Neural progenitor cell (in vitro differentiated cells): ENCODE measurements at regions not wholly inside any gene's neighbourhood (a gene's known extent, or its start where the extent isn't known, plus 50 kb on each side); places are given as distances from the start of the nearest gene placed in this dataset.
A peak's percentile ranks its signal among the peaks of the same experiment; 100 is the strongest.

Experiments used
- DNase-seq: peaks from one replicate; pipeline ENCODE4 v3.0.0-alpha.2; 2016; ENCODE audit warnings: low spot score
- H2AFZ ChIP-seq: fragments of 200-600 bp; sonication (generic); replicated peaks from 2 replicates; pipeline ENCODE4 v1.6.1; 2016; ENCODE audit warnings: antibody characterized with exemption
- H3F3A ChIP-seq: fragments of 200-600 bp; sonication (generic); 2 replicates; pipeline ENCODE4 v1.6.1; 2016; ENCODE audit warnings: antibody characterized with exemption, low read depth
- H3K27ac ChIP-seq: fragments of 200-600 bp; sonication (generic); 2 replicates; pipeline ENCODE4 v1.5.1; 2016; ENCODE audit warnings: mild to moderate bottlenecking
- H3K27me3 ChIP-seq: fragments of 200-600 bp; sonication (generic); 2 replicates; pipeline ENCODE4 v1.6.1; 2016; ENCODE audit warnings: mild to moderate bottlenecking, moderate library complexity
- H3K36me3 ChIP-seq: fragments of 200-600 bp; sonication (generic); 2 replicates; pipeline ENCODE4 v1.5.1; 2016
- H3K4me1 ChIP-seq: fragments of 200-600 bp; sonication (generic); 2 replicates; pipeline ENCODE4 v1.6.1; 2016; ENCODE audit warnings: mixed run types
- H3K4me2 ChIP-seq: fragments of 200-600 bp; sonication (generic); 2 replicates; pipeline ENCODE4 v1.6.1; 2016
- H3K4me3 ChIP-seq: fragments of 200-600 bp; sonication (generic); 2 replicates; pipeline ENCODE4 v1.5.1; 2016
- H3K79me2 ChIP-seq: fragments of 200-600 bp; sonication (generic); 2 replicates; pipeline ENCODE4 v1.6.1; 2016; ENCODE audit warnings: low read depth
- H3K9ac ChIP-seq: fragments of 200-600 bp; sonication (generic); 2 replicates; pipeline ENCODE4 v1.6.1; 2016
- H3K9me3 ChIP-seq: fragments of 200-600 bp; sonication (generic); 2 replicates; pipeline ENCODE4 v1.5.1; 2016; ENCODE audit warnings: low read depth
- H4K20me1 ChIP-seq: fragments of 200-600 bp; sonication (generic); 2 replicates; pipeline ENCODE4 v1.6.1; 2016; ENCODE audit warnings: low read depth
- H3K27ac Mint-ChIP-seq: 3 replicates; pipeline ENCODE4 v1.8.0; 2021; ENCODE audit warnings: mixed read lengths
- H3K27me3 Mint-ChIP-seq: 2 replicates; pipeline ENCODE4 v1.8.0; 2022; ENCODE audit warnings: low read depth, mild to moderate bottlenecking, inconsistent platforms, moderate library complexity, mixed read lengths; ENCODE audit not compliant: insufficient read depth
- H3K36me3 Mint-ChIP-seq: 3 replicates; pipeline ENCODE4 v1.8.0; 2021; ENCODE audit warnings: mixed read lengths
- H3K4me1 Mint-ChIP-seq: 3 replicates; pipeline ENCODE4 v1.8.0; 2021; ENCODE audit warnings: mixed read lengths
- H3K4me3 Mint-ChIP-seq: 3 replicates; pipeline ENCODE4 v1.8.0; 2021; ENCODE audit warnings: mild to moderate bottlenecking, moderate library complexity, mixed read lengths
- H3K9me3 Mint-ChIP-seq: 3 replicates; pipeline ENCODE4 v1.8.0; 2020; ENCODE audit warnings: mixed read lengths
- CTCF ChIP-seq: fragments of 200-600 bp; sonication (generic); IDR thresholded peaks from 2 replicates; pipeline ENCODE4 v1.5.1; 2017; ENCODE audit warnings: antibody characterized with exemption, mild to moderate bottlenecking
- EZH2 ChIP-seq: fragments of 200-600 bp; sonication (generic); IDR thresholded peaks from 2 replicates; pipeline ENCODE4 v1.6.1; 2017; ENCODE audit warnings: antibody characterized with exemption, mild to moderate bottlenecking, moderate library complexity
- EZH2phosphoT487 ChIP-seq: fragments of 200-600 bp; sonication (generic); IDR thresholded peaks from 2 replicates; pipeline ENCODE4 v1.6.1; 2017; ENCODE audit warnings: antibody characterized with exemption

GRCh38 chr3:152641198-152641597, 193.7 kb upstream of the P2RY1 start:
- no peak overlapping the region for H3K4me3 ChIP-seq
- H4K20me1 ChIP-seq, result no peaks in the 10 kb centered on the region
- H3K36me3 ChIP-seq, result no peaks in the 10 kb centered on the region
- H3K9ac ChIP-seq, result no peak overlapping the region
- H2AFZ ChIP-seq, result no peak overlapping the region
- no peak overlapping the region for H3K4me2 ChIP-seq
- no peak for TF ChIP-seq CTCF
- DNase-seq, result no peak
- H3K9me3 ChIP-seq, result peaks cover 5% of the 10 kb centered on the region
- peaks cover 2% of the 10 kb centered on the region for H3K27me3 Mint-ChIP-seq
- H3K36me3 Mint-ChIP-seq, result no peaks in the 10 kb centered on the region
- H3F3A ChIP-seq, result no peaks in the 10 kb centered on the region
- no peaks in the 10 kb centered on the region for H3K4me1 Mint-ChIP-seq
- no peak overlapping the region for H3K4me3 Mint-ChIP-seq
- H3K9me3 Mint-ChIP-seq, result no peaks in the 10 kb centered on the region
- H3K27me3 ChIP-seq, result no peaks in the 10 kb centered on the region
- H3K4me1 ChIP-seq, result peaks cover 9% of the 10 kb centered on the region
- H3K79me2 ChIP-seq, result no peaks in the 10 kb centered on the region
- no peak overlapping the region for H3K27ac ChIP-seq
- H3K27ac Mint-ChIP-seq, result no peak overlapping the region

- no peak overlapping the region for H3K27ac Mint-ChIP-seq
- peaks cover 5% of the 10 kb centered on the region for H3K9me3 ChIP-seq
- no peaks in the 10 kb centered on the region for H4K20me1 ChIP-seq
- peaks cover 2% of the 10 kb centered on the region for H3K27me3 Mint-ChIP-seq
- H3K27me3 ChIP-seq, result no peaks in the 10 kb centered on the region
- no peak overlapping the region for H3K27ac ChIP-seq
- no peaks in the 10 kb centered on the region for H3K9me3 Mint-ChIP-seq
- H3K4me3 Mint-ChIP-seq, result no peak overlapping the region
- peak; percentile 34 for TF ChIP-seq EZH2phosphoT487
- TF ChIP-seq EZH2, result no peak
- H3F3A ChIP-seq, result no peaks in the 10 kb centered on the region
- H3K36me3 Mint-ChIP-seq, result no peaks in the 10 kb centered on the region
- H3K79me2 ChIP-seq, result no peaks in the 10 kb centered on the region
- H2AFZ ChIP-seq, result no peak overlapping the region
- no peaks in the 10 kb centered on the region for H3K36me3 ChIP-seq
- no peak for DNase-seq
- no peak overlapping the region for H3K9ac ChIP-seq
- H3K4me2 ChIP-seq, result peak overlapping the region; percentile 6
- no peak overlapping the region for H3K4me3 ChIP-seq
- peaks cover 9% of the 10 kb centered on the region for H3K4me1 ChIP-seq
- no peaks in the 10 kb centered on the region for H3K4me1 Mint-ChIP-seq
Measured at GRCh38 chr3:152642658-152643057, 192.3 kb upstream of the P2RY1 start.

- no peak for DNase-seq
- Histone ChIP-seq H3K79me2 (no peaks in the 10 kb centered on the region), H3K36me3 (no peaks in the 10 kb centered on the region), H3K27ac (no peak overlapping the region), H3K27me3 (no peaks in the 10 kb centered on the region), H3K9me3 (peaks cover 5% of the 10 kb centered on the region), H3K4me1 (peaks cover 9% of the 10 kb centered on the region), H3K9ac (no peak overlapping the region), H3K4me3 (no peak overlapping the region), H4K20me1 (no peaks in the 10 kb centered on the region), H3F3A (no peaks in the 10 kb centered on the region), H2AFZ (no peak overlapping the region), H3K4me2 (no peak overlapping the region)
- Mint-ChIP-seq H3K4me1 (peaks cover 3% of the 10 kb centered on the region), H3K36me3 (no peaks in the 10 kb centered on the region), H3K27ac (no peak overlapping the region), H3K4me3 (no peak overlapping the region), H3K9me3 (no peaks in the 10 kb centered on the region), H3K27me3 (peaks cover 2% of the 10 kb centered on the region)
- TF ChIP-seq CTCF (no peak), EZH2phosphoT487 (no peak), EZH2 (no peak)
Measured at GRCh38 chr3:152644478-152644877, 190.5 kb upstream of the P2RY1 start.

- Histone ChIP-seq H3F3A (no peaks in the 10 kb centered on the region), H3K36me3 (no peaks in the 10 kb centered on the region), H3K79me2 (no peaks in the 10 kb centered on the region), H3K4me1 (peaks cover 9% of the 10 kb centered on the region), H3K4me2 (no peak overlapping the region), H3K9me3 (peaks cover 5% of the 10 kb centered on the region), H3K27me3 (no peaks in the 10 kb centered on the region), H3K4me3 (no peak overlapping the region), H3K27ac (no peak overlapping the region), H3K9ac (no peak overlapping the region), H2AFZ (no peak overlapping the region), H4K20me1 (no peaks in the 10 kb centered on the region)
- Mint-ChIP-seq H3K4me3 (no peak overlapping the region), H3K4me1 (peaks cover 14% of the 10 kb centered on the region), H3K27me3 (peaks cover 2% of the 10 kb centered on the region), H3K36me3 (no peaks in the 10 kb centered on the region), H3K27ac (no peak overlapping the region), H3K9me3 (no peaks in the 10 kb centered on the region)
- DNase-seq, result no peak
- TF ChIP-seq EZH2 (no peak), EZH2phosphoT487 (no peak), CTCF (no peak)
Measured at GRCh38 chr3:152646004-152646403, 188.9 kb upstream of the P2RY1 start.
